ENCODE measurements at regions not wholly inside any gene's neighbourhood (a gene's known extent, or its start where the extent isn't known, plus 50 kb on each side); places are given as distances from the start of the nearest gene placed in this dataset.

- TF ChIP-seq CTCF (optimal IDR thresholded peaks at IDR 0.05 in 1 of 3, IDR thresholded peaks at IDR 0.05 in 1 of 3, conservative IDR thresholded peaks at IDR 0.05 in 1 of 3; ENCODE audit: extremely low read depth in 1 of 3, insufficient read depth in 2 of 3, low read length in 3 of 3) (no peak), EZH2 (IDR thresholded peaks at IDR 0.05; ENCODE audit: low read length) (no peak)
- no peaks in the 10 kb centered on the region for H3K27me3 ChIP-seq (ENCODE audit: control insufficient read depth, extremely low read depth, insufficient read depth, low read length)
- H4K20me1 ChIP-seq (ENCODE audit: control insufficient read depth, extremely low read depth, insufficient read depth, low read length): no peaks in the 10 kb centered on the region
- H3K9me3 ChIP-seq (ENCODE audit: control insufficient read depth, low read depth, low read length): no peaks in the 10 kb centered on the region
- H2AFZ ChIP-seq (ENCODE audit: control insufficient read depth, low read length): no peak overlapping the region
- no peak overlapping the region for H3K27ac ChIP-seq (ENCODE audit: control insufficient read depth, insufficient read depth, low read length)
- no peak overlapping the region for H3K4me2 ChIP-seq (ENCODE audit: control insufficient read depth, extremely low read depth, insufficient read depth, low read depth, low read length)
- H3K79me2 ChIP-seq (ENCODE audit: control insufficient read depth, insufficient read depth, low read length): no peaks in the 10 kb centered on the region
- peaks cover 19% of the 10 kb centered on the region for H3K4me1 ChIP-seq (ENCODE audit: control insufficient read depth, extremely low read depth, insufficient read depth, low read length)
- dilution Hi-C loops (cut with MboI; ENCODE audit: extremely low pct_ligation_motif_present, low sequenced_read_pairs): no loop called here
- peaks cover 2% of the 10 kb centered on the region for H3K9me1 ChIP-seq (ENCODE audit: control insufficient read depth, extremely low read depth, insufficient read depth, low read length)
- no peak overlapping the region for H3K9ac ChIP-seq (ENCODE audit: control insufficient read depth, extremely low read depth, insufficient read depth, low read length)
- no peak for DNase-seq (ENCODE audit: low read depth, low spot score)
- no peaks in the 10 kb centered on the region for H3K36me3 ChIP-seq (ENCODE audit: control insufficient read depth in 2 of 2, extremely low read depth in 1 of 2, insufficient read depth in 2 of 2, low read length in 2 of 2)
- FAIRE-seq: no peak
- H3K4me3 ChIP-seq (ENCODE audit: control insufficient read depth in 2 of 3, extremely low read depth in 1 of 3, insufficient read depth in 2 of 3, low read depth in 1 of 3, low read length in 3 of 3): no peak overlapping the region
Measured at GRCh38 chr4:86443495-86443894, 83.6 kb upstream of the MAPK10 start.

- H3K4me1 ChIP-seq (ENCODE audit: control insufficient read depth, extremely low read depth, insufficient read depth, low read length): peaks cover 8% of the 10 kb centered on the region
- H3K4me2 ChIP-seq (ENCODE audit: control insufficient read depth, extremely low read depth, insufficient read depth, low read depth, low read length): no peak overlapping the region
Measured at GRCh38 chr4:86446996-86447395, 87.1 kb upstream of the MAPK10 start.

More at GRCh38 chr4:86446996-86447395, 87.1 kb upstream of the MAPK10 start:
- no peaks in the 10 kb centered on the region for H3K79me2 ChIP-seq (ENCODE audit: control insufficient read depth, insufficient read depth, low read length)
- no peak for TF ChIP-seq CTCF (optimal IDR thresholded peaks at IDR 0.05 in 1 of 3, IDR thresholded peaks at IDR 0.05 in 1 of 3, conservative IDR thresholded peaks at IDR 0.05 in 1 of 3; ENCODE audit: extremely low read depth in 1 of 3, insufficient read depth in 2 of 3, low read length in 3 of 3)
- no peak for TF ChIP-seq EZH2 (IDR thresholded peaks at IDR 0.05; ENCODE audit: low read length)
- no peak overlapping the region for H3K27ac ChIP-seq (ENCODE audit: control insufficient read depth, insufficient read depth, low read length)
- FAIRE-seq (no peak), DNase-seq (ENCODE audit: low read depth, low spot score) (no peak)
- no peak overlapping the region for H3K4me3 ChIP-seq (ENCODE audit: control insufficient read depth in 2 of 3, extremely low read depth in 1 of 3, insufficient read depth in 2 of 3, low read depth in 1 of 3, low read length in 3 of 3)
- H4K20me1 ChIP-seq (ENCODE audit: control insufficient read depth, extremely low read depth, insufficient read depth, low read length): no peaks in the 10 kb centered on the region
- no peaks in the 10 kb centered on the region for H3K36me3 ChIP-seq (ENCODE audit: control insufficient read depth in 2 of 2, extremely low read depth in 1 of 2, insufficient read depth in 2 of 2, low read length in 2 of 2)
- no peaks in the 10 kb centered on the region for H3K9me3 ChIP-seq (ENCODE audit: control insufficient read depth, low read depth, low read length)
- no peak overlapping the region for H3K9ac ChIP-seq (ENCODE audit: control insufficient read depth, extremely low read depth, insufficient read depth, low read length)
- dilution Hi-C loops (cut with MboI; ENCODE audit: extremely low pct_ligation_motif_present, low sequenced_read_pairs): no loop called here
- H2AFZ ChIP-seq (ENCODE audit: control insufficient read depth, low read length): no peak overlapping the region
- H3K27me3 ChIP-seq (ENCODE audit: control insufficient read depth, extremely low read depth, insufficient read depth, low read length): no peaks in the 10 kb centered on the region
- H3K9me1 ChIP-seq (ENCODE audit: control insufficient read depth, extremely low read depth, insufficient read depth, low read length): no peaks in the 10 kb centered on the region

Measured in keratinocyte (primary cell).